ENCODE measurements at regions not wholly inside any gene's neighbourhood (a gene's known extent, or its start where the extent isn't known, plus 50 kb on each side); places are given as distances from the start of the nearest gene placed in this dataset.
"Not testable (repeated sequence)": the region's sequence is repeated elsewhere in the genome, so short reads cannot be mapped to it uniquely, and the experiment has no call there.

- H3K36me3 ChIP-seq (replicated peaks); H3K4me1 ChIP-seq; H3K9me3 ChIP-seq; in situ Hi-C loops (cut with MboI; ENCODE audit: low sequenced_read_pairs); H3K4me3 ChIP-seq; H3K27me3 ChIP-seq (ENCODE audit: low read depth); DNase-seq (ENCODE audit: low spot score in 2 of 2): not testable (repeated sequence)
Measured at GRCh38 chr2:132317026-132317680, 99.5 kb upstream of the GPR39 start.

GRCh38 chr2:132318481-132318880 is 98.1 kb upstream of the GPR39 start:
- H3K4me1 ChIP-seq; H3K9me3 ChIP-seq; DNase-seq (ENCODE audit: low spot score in 2 of 2); H3K36me3 ChIP-seq (replicated peaks); H3K4me3 ChIP-seq; H3K27me3 ChIP-seq (ENCODE audit: low read depth); in situ Hi-C loops (cut with MboI; ENCODE audit: low sequenced_read_pairs): not testable (repeated sequence)

DNA sequence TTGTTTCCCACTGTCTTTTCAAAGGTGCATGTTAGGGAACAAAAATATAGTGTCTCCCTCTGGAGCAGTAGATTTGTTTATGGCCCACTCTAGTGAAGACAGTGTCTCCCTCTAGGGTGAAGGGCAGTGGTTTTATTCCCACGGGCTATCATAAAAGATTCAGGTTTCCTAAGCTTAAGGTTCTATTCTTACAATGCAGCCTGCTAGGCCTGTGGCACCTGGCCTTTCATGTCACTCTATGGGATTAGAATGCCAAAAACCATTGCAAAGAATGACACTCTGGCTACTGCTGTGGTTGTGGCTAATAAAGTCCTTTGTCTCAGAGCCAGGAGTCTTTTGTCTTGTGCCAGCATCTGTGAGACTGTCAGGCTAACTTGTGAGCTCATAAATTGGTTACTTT is 92.6 kb upstream of the GPR39 start:
- H3K9me3 ChIP-seq; H3K4me1 ChIP-seq; DNase-seq (ENCODE audit: low spot score in 2 of 2); H3K4me3 ChIP-seq; in situ Hi-C loops (cut with MboI; ENCODE audit: low sequenced_read_pairs); H3K27me3 ChIP-seq (ENCODE audit: low read depth); H3K36me3 ChIP-seq (replicated peaks): not testable (repeated sequence)

- H3K4me1 ChIP-seq; H3K9me3 ChIP-seq; H3K4me3 ChIP-seq; in situ Hi-C loops (cut with MboI; ENCODE audit: low sequenced_read_pairs); H3K27me3 ChIP-seq (ENCODE audit: low read depth); DNase-seq (ENCODE audit: low spot score in 2 of 2); H3K36me3 ChIP-seq (replicated peaks): not testable (repeated sequence)
Measured at GRCh38 chr2:132332345-132333033, 84.1 kb upstream of the GPR39 start.

DNA sequence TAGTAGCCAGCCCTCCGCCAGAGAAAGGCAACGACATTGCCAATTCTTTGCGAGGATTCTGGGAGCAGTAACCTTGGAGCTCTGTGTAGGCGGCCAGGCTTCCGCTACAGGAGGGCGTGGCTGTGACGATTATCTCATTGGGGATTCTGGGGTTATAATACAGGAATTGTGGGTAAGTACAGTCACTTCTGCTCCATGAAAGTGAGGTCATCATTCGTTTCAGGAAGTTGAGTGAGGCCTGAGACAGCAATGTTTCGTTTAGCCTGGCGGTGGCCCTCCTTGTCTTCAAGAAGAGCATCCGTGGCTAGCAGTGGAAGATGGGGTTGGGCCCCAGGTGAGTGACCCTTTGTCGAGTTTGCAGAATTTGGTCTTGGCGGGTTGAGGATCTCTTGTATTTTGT is 79.5 kb upstream of the GPR39 start:
- DNase-seq (ENCODE audit: low spot score in 2 of 2); H3K36me3 ChIP-seq (replicated peaks); H3K9me3 ChIP-seq; in situ Hi-C loops (cut with MboI; ENCODE audit: low sequenced_read_pairs); H3K4me1 ChIP-seq; H3K27me3 ChIP-seq (ENCODE audit: low read depth); H3K4me3 ChIP-seq: not testable (repeated sequence)

DNA sequence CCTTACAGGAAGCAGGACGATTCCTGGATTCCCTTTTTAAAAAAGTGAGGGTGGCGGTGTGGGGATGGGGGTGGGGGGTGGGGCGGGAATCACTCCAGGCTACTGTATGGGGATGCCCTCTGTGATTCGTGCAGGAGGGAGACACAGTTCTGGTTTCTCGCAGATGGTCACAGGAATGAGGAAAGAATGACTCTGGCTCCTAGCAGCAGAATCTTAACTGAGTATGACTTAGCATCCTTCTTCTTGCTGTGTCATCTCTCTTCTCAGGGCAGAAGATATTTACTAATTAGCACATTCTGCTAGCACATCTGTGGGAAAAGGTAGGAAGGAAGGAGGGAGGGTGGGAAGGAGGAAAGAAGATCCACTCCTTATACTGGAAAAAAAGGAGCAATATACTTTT is 78.8 kb upstream of the GPR39 start:
- H3K4me1 ChIP-seq; H3K4me3 ChIP-seq; H3K9me3 ChIP-seq; DNase-seq (ENCODE audit: low spot score in 2 of 2); H3K36me3 ChIP-seq (replicated peaks); H3K27me3 ChIP-seq (ENCODE audit: low read depth); in situ Hi-C loops (cut with MboI; ENCODE audit: low sequenced_read_pairs): not testable (repeated sequence)

DNA sequence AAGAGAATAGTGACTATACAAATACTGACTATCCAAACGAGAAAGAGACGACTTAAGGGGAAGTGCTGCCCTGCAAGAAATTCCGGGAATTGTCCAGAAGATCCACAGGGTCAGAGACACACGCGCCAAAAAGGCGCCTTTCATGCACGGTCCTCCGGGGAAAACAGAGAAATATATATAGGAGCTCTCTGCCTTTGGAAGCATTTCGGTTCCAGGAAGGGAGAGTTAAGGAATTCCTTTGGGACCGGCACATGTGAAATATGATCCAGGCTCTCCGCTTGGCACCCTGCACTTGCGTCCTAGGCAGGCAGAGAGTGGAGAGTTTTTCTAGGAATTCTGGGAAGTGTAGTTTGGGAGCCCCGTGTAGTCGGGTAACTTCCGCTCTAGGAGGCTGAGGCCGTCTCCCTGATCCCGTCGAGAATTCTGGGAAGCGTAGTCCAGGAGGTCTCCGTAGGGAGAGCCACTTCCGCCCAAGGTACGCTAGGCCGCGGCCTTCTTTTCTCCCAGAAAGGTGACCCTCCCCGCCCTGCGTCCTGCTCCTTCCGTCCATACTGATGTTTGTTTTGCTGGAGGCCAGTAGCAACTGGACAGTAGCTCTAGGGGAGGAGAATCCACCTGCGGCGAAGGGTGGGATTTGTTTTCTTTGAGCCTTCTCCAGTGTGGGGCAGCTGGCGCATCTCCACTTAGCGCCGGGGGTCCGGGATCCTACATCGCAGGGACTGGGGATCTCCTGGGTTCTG is 69.4 kb upstream of the GPR39 start:
- H3K27me3 ChIP-seq (ENCODE audit: low read depth); H3K4me1 ChIP-seq; in situ Hi-C loops (cut with MboI; ENCODE audit: low sequenced_read_pairs); H3K9me3 ChIP-seq; H3K36me3 ChIP-seq (replicated peaks): not testable (repeated sequence)
- 0 out of 2 replicates have a peak overlapping the region, but pooled peaks have one; percentile 14 for H3K4me3 ChIP-seq
- peak; percentile 48 to 83 for DNase-seq (ENCODE audit: low spot score in 2 of 2)

GRCh38 chr2:132349092-132349687 is 67.4 kb upstream of the GPR39 start:
- DNase-seq (ENCODE audit: low spot score in 2 of 2): peak in 1 of 2 experiments; percentile 48
- not testable (repeated sequence) for H3K4me3 ChIP-seq; H3K27me3 ChIP-seq (ENCODE audit: low read depth)

GRCh38 chr2:132351668-132352067 is 64.9 kb upstream of the GPR39 start:
- H3K4me3 ChIP-seq; H3K9me3 ChIP-seq; H3K4me1 ChIP-seq; H3K36me3 ChIP-seq (replicated peaks); H3K27me3 ChIP-seq (ENCODE audit: low read depth); in situ Hi-C loops (cut with MboI; ENCODE audit: low sequenced_read_pairs); DNase-seq (ENCODE audit: low spot score in 2 of 2): not testable (repeated sequence)

More at GRCh38 chr2:132349092-132349687, 67.4 kb upstream of the GPR39 start:
- in situ Hi-C loops (cut with MboI; ENCODE audit: low sequenced_read_pairs); H3K4me1 ChIP-seq; H3K9me3 ChIP-seq; H3K36me3 ChIP-seq (replicated peaks): not testable (repeated sequence)

DNA sequence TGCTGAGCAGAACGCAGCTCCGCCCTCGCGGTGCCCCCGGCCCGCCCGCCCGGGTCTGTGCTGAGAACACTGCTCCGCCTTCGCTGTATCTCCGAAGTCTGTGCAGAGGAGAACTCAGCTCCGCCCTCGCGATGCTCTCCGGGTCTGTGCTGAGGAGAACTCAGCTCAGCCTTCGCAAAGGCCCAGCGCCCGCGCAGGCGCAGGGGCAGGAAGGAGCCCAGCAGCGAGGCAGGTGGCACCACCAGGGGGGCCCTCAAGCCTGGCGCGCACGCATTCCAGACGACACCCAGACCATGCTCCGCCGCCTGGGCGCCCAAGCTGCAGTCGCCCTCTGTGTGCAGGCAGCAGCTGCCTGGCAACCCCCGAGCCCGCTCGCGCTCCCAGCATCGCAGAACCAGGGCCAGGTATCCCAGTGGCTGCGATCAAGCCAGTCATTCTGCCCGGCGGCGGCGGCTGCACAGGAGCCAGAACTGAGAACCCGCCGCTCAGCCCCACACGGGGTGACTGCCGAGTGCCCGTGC is 64.1 kb upstream of the GPR39 start:
- in situ Hi-C loops (cut with MboI; ENCODE audit: low sequenced_read_pairs); H3K4me3 ChIP-seq; H3K36me3 ChIP-seq (replicated peaks); H3K9me3 ChIP-seq; H3K27me3 ChIP-seq (ENCODE audit: low read depth); H3K4me1 ChIP-seq: not testable (repeated sequence)
- peak in 1 of 2 experiments; percentile 49 for DNase-seq (ENCODE audit: low spot score in 2 of 2)

GRCh38 chr2:132353380-132353779 is 63.2 kb upstream of the GPR39 start:
- in situ Hi-C loops (cut with MboI; ENCODE audit: low sequenced_read_pairs); H3K4me3 ChIP-seq; H3K4me1 ChIP-seq; H3K9me3 ChIP-seq; H3K27me3 ChIP-seq (ENCODE audit: low read depth); H3K36me3 ChIP-seq (replicated peaks): not testable (repeated sequence)
- peak in 1 of 2 experiments; percentile 39 for DNase-seq (ENCODE audit: low spot score in 2 of 2)

- in situ Hi-C loops (cut with MboI; ENCODE audit: low sequenced_read_pairs): not testable (repeated sequence)
Measured at GRCh38 chr2:132360964-132361363, 55.6 kb upstream of the GPR39 start.

GRCh38 chr2:132361498-132361897 is 55.1 kb upstream of the GPR39 start:
- H3K27me3 ChIP-seq (ENCODE audit: low read depth); H3K4me3 ChIP-seq; H3K9me3 ChIP-seq; H3K36me3 ChIP-seq (replicated peaks); in situ Hi-C loops (cut with MboI; ENCODE audit: low sequenced_read_pairs); H3K4me1 ChIP-seq; DNase-seq (ENCODE audit: low spot score in 2 of 2): not testable (repeated sequence)

More at GRCh38 chr2:132360964-132361363, 55.6 kb upstream of the GPR39 start:
- not testable (repeated sequence) for H3K27me3 ChIP-seq (ENCODE audit: low read depth); H3K4me3 ChIP-seq; H3K36me3 ChIP-seq (replicated peaks); DNase-seq (ENCODE audit: low spot score in 2 of 2); H3K4me1 ChIP-seq; H3K9me3 ChIP-seq

DNA sequence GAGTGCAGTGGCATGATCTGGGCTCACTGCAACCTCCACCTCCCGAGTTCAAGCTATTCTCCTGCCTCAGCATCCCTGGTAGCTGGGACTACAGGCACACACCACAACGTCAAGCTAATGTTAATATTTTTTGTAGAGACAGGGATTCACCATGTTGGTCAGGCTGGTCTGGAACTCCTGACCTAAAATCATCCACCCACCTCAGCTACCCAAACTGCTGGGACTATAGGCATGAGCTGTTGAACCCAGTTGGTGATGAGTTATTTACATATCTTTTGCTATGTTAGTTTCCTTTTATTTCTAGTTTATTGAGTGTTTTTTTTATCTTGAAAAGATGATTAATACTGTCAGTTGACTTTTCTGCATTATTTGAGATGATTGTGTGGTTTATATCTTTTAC is 53.3 kb upstream of the GPR39 start:
- in situ Hi-C loops (cut with MboI; ENCODE audit: low sequenced_read_pairs): not testable (repeated sequence)

More for the DNA sequence above, 53.3 kb upstream of the GPR39 start:
- not testable (repeated sequence) for H3K36me3 ChIP-seq (replicated peaks); H3K27me3 ChIP-seq (ENCODE audit: low read depth); DNase-seq (ENCODE audit: low spot score in 2 of 2); H3K4me3 ChIP-seq; H3K9me3 ChIP-seq; H3K4me1 ChIP-seq

Data from HAP-1 (cell line).